ENCODE measurements at regions not wholly inside any gene's neighbourhood (a gene's known extent, or its start where the extent isn't known, plus 50 kb on each side); places are given as distances from the start of the nearest gene placed in this dataset.
"Not testable (repeated sequence)": the region's sequence is repeated elsewhere in the genome, so short reads cannot be mapped to it uniquely, and the experiment has no call there.

DNA sequence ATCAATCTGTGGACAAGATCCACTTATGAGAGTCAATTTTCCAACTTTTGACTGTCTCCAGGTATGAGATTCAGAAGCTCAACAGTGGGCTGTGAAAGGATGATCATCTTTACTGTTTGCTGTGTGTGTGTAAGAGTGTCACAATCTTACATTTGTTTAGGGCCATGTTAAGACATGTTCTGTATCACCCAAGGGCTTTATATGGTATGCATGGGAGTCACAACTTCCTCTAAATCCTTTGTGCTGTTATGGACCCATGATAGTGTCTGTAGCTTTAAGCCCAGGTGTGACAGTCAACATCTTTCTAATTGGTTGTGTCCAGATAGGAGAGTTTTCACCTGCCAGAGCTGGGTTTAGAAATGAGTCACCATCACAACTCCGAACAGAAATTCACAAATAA, 70.2 kb downstream of the ZNF726 start:
- H3K27ac Mint-ChIP-seq; H3K36me3 Mint-ChIP-seq (ENCODE audit: low read depth); H3K4me3 Mint-ChIP-seq; H3K27me3 Mint-ChIP-seq (ENCODE audit: low read depth, poor library complexity); H3K4me1 Mint-ChIP-seq; DNase-seq: not testable (repeated sequence)
- H3K9me3 Mint-ChIP-seq, result peaks cover 88% of the 10 kb centered on the region

GRCh38 chr19:23986623-23987022, 71.9 kb downstream of the ZNF726 start:
- H3K27me3 Mint-ChIP-seq (ENCODE audit: low read depth, poor library complexity), result no peaks in the 10 kb centered on the region
- no peak for DNase-seq
- no peaks in the 10 kb centered on the region for H3K4me1 Mint-ChIP-seq
- H3K4me3 Mint-ChIP-seq, result no peak overlapping the region
- no peak overlapping the region for H3K27ac Mint-ChIP-seq
- peaks cover 77% of the 10 kb centered on the region for H3K9me3 Mint-ChIP-seq
- no peak for TF ChIP-seq CTCF (IDR thresholded peaks at IDR 0.05)
- H3K36me3 Mint-ChIP-seq (ENCODE audit: low read depth), result no peaks in the 10 kb centered on the region

GRCh38 chr19:23991170-23991569, 76.5 kb downstream of the ZNF726 start:
- Mint-ChIP-seq H3K27ac (no peak overlapping the region), H3K27me3 (ENCODE audit: low read depth, poor library complexity) (no peaks in the 10 kb centered on the region), H3K9me3 (peaks cover 75% of the 10 kb centered on the region), H3K4me1 (no peaks in the 10 kb centered on the region), H3K36me3 (ENCODE audit: low read depth) (no peaks in the 10 kb centered on the region), H3K4me3 (no peak overlapping the region)
- no peak for DNase-seq
- no peak for TF ChIP-seq CTCF (IDR thresholded peaks at IDR 0.05)

- Mint-ChIP-seq H3K36me3 (ENCODE audit: low read depth) (no peaks in the 10 kb centered on the region), H3K27me3 (ENCODE audit: low read depth, poor library complexity) (peaks cover 2% of the 10 kb centered on the region), H3K9me3 (peaks cover 75% of the 10 kb centered on the region), H3K4me3 (no peak overlapping the region), H3K27ac (no peak overlapping the region), H3K4me1 (no peaks in the 10 kb centered on the region)
- no peak for DNase-seq
- TF ChIP-seq CTCF (IDR thresholded peaks at IDR 0.05), result no peak
Observed at GRCh38 chr19:23992348-23992747, 77.7 kb downstream of the ZNF726 start.

DNA sequence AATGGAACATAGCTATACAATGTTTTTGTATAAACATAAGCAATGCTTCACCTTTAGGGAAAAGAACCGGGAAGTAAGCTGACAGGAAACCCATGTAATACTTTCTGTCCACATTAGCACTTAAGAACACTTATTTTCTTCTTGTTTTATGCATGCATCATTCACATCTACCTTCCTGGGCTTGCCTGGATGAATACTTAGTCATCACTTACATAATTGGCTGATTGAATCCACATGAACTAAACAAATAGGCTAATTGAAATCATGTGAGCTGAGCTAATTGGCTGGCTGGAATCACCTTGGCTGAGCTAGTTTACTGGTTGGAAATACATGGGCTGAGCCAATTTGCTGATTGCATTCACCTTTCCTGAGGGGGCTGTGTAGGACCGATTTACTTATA, 78.8 kb downstream of the ZNF726 start:
- no peaks in the 10 kb centered on the region for H3K36me3 Mint-ChIP-seq (ENCODE audit: low read depth)
- H3K9me3 Mint-ChIP-seq, result peaks cover 75% of the 10 kb centered on the region
- no peak for TF ChIP-seq CTCF (IDR thresholded peaks at IDR 0.05)
- no peaks in the 10 kb centered on the region for H3K4me1 Mint-ChIP-seq
- H3K4me3 Mint-ChIP-seq, result no peak overlapping the region
- peaks cover 2% of the 10 kb centered on the region for H3K27me3 Mint-ChIP-seq (ENCODE audit: low read depth, poor library complexity)
- no peak for DNase-seq
- no peak overlapping the region for H3K27ac Mint-ChIP-seq

DNA sequence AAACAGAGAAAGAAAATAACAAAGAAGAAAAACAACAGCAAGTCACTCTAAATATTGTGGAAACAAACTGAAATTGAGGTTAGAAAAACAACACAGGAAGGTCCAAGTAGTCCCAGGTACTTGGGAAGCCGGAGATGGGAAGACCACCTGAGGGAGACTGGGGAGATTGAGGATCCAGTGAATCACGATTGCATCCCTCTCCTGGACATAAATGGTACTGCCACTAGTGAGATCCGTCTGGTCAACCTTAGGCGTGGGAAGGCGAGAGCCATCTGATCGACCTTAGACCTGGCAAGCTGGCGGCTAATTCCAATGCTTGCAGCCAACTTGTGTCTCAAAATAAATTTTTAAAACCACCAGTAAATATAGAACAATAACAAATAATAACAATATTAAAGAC, 81.9 kb downstream of the ZNF726 start:
- DNase-seq, result no peak
- H3K4me1 Mint-ChIP-seq, result no peaks in the 10 kb centered on the region
- no peak overlapping the region for H3K4me3 Mint-ChIP-seq
- TF ChIP-seq CTCF (IDR thresholded peaks at IDR 0.05), result no peak
- H3K36me3 Mint-ChIP-seq (ENCODE audit: low read depth), result no peaks in the 10 kb centered on the region
- H3K9me3 Mint-ChIP-seq, result peaks cover 87% of the 10 kb centered on the region
- peaks cover 2% of the 10 kb centered on the region for H3K27me3 Mint-ChIP-seq (ENCODE audit: low read depth, poor library complexity)
- no peak overlapping the region for H3K27ac Mint-ChIP-seq

Data from nephron progenitor cell (in vitro differentiated cells).